GM19023 (cell line): ENCODE measurements at regions not wholly inside any gene's neighbourhood (a gene's known extent, or its start where the extent isn't known, plus 50 kb on each side); places are given as distances from the start of the nearest gene placed in this dataset.

Experiments used
- ATAC-seq: cut with Tn5 transposase; IDR thresholded peaks from one replicate; pipeline ENCODE4 v1.9.1; 2021; ENCODE audit warnings: mild to moderate bottlenecking, moderate library complexity; ENCODE audit not compliant: unreplicated experiment

GRCh38 chr7:45986355-45987298, 65.6 kb upstream of the IGFBP3 start:
- no peak for ATAC-seq

DNA sequence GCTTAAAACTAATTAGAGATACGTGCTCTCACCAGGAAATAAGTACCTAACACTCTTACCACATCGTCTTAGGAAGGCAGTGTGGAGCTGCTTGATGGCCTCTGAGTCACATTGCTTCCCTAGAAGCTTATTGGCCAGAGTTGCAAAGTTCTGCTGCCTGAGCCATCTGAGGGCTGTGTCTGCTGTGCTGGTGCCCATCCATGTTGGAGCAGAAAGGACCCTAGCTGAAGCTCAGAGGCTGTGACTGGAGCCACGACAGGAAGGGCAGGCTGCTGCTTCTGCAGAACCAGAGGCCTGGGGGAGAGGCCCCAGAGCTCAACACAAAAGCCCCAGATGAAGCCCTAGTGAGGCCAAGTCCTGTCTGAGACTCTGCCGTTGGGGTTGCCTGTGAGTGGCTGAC, 64.8 kb upstream of the IGFBP3 start:
- no peak for ATAC-seq

GRCh38 chr7:45984386-45985295, 63.6 kb upstream of the IGFBP3 start:
- ATAC-seq, result no peak

GRCh38 chr7:45983720-45984255, 62.7 kb upstream of the IGFBP3 start:
- ATAC-seq, result no peak

- no peak for ATAC-seq
Observed at GRCh38 chr7:45982907-45983719, 62.0 kb upstream of the IGFBP3 start.

DNA sequence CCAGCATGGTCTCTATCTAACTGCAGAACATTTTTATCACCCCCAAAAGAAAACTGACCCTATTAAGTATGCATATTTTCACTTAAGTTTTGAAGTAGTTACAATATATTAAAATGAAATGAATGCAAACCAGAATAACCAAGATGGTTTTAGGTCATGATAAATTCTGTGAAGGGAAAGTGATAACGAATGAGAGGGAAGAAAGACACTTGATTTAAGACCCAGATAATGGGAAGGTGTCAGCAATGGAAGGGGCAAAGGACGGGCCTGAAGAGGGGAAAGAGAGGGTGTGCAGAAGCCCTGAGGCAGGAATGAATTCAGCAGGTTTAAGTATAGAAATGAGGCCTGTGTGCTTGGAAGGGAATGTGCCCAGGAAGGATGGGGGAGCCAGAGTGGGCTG, 61.1 kb upstream of the IGFBP3 start:
- ATAC-seq, result no peak

DNA sequence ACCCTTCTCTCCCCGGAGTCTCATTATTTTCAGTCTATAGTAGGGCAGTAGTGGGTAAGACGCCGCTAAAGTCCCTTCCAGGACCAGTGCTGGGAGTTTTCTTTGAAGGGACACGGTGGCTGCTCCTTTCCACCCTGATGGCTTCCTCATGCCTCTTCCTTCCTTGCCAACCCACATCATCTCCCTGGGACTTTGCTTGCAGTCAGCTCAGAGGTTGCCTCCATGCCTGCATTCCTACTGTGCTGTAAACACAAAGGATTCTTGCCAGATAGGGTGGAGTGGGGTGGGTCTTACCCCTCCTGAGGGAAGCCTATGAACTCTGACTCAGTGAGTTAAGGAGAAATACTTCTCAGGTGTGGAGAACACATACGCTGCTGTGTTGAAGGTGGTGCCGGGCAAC, 59.9 kb upstream of the IGFBP3 start:
- no peak for ATAC-seq

DNA sequence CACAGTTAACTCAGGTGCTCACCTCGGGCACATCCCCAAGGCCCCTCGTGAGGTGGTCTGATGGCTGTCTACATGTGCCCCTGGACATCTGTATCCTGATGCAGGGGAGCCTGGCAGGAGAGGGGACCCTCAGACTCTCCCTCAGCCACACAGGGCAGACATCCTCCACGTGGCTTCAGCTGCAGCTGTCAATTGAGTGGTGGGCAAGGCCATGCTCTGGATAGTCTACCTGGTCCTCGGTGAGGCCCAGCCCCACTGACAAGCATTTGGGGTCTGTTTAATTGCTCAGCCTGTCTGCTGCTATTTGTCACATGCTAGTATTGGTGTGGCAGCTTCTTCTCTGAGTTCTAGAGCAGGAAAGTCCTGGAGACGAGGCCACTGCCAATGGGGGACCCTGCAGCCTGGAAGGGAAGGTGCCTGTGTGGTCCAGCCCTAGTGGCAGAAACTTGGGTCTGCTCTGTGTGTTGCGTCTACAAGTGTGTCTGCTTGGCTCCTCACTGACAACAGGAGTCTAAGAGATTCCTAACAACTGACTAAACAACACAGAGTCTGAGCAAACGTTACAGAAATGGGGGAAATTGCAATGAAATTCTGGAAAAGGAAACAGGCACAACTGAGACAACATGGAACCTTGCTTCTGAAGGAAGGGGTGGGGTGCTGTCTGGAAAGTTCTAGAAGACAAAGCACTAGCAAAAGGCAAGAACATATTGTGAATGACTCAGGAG, 59.3 kb upstream of the IGFBP3 start:
- no peak for ATAC-seq

- no peak for ATAC-seq
Observed at GRCh38 chr7:45979275-45980180, 58.5 kb upstream of the IGFBP3 start.

DNA sequence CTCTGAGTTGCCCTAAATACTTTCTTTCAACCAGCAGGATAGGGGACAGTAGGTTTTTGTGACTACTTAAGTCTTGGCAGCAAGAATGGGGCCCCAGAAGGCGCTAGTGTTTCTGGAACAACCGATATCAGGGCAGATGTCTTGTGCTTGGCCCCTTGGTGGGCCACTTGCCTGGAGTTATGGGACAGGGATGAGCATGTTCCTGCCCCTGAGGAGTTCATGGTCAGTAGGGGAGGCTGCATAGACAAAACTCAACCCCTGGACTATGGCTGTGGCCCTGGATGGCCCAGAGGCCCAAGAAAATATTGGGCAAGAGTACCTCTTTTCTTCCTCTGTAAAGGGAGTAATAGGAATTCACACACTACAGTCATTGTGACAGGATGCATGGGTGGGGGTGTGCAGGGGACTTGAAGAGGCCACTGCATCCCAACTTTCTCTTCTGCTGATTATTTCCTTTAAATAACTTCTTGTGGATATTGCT, 57.7 kb upstream of the IGFBP3 start:
- no peak for ATAC-seq

GRCh38 chr7:45978010-45978681, 57.1 kb upstream of the IGFBP3 start:
- no peak for ATAC-seq

DNA sequence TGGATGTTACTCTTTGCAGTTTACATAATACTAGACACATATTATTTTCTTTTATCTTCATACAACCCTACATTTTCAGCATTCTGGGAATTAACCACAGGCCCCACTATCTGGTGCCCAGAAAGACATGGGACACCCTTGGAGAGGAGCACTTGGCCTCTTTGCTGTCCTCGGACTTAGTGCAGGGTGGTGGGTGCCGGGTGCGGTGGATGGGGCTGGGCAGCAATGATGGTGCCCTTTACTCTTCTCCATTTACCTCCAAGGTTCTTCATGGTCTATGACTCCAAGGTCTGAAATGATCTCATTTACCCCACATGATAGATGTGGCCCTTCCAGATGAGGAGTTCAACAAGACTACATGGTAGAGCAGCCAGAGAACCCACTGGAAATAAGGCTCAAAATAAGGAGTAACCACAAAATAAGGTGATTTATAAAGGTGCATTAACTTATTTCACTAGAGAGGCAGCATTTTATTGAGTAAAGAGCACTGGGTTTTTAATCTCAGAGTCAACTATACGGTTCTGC, 56.2 kb upstream of the IGFBP3 start:
- ATAC-seq, result no peak

DNA sequence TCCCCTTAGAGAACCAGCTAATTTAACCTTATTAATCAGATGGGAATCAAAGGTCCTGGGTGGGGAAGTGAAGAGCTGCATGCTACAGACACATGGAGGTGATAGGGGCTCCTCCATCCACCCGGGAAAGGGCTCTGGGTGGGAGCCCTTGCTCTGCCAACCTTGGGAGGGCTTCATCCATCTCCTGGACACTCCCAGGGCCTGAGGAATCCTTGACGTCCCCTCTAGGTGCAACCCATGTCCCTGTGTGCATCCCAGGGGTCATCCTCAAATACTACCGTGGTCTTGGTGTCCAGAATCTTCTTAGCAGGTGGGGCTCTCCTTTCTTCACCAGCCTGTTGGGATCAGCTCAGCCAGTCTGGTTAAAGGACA, 55.4 kb upstream of the IGFBP3 start:
- no peak for ATAC-seq

- ATAC-seq, result no peak
Observed at GRCh38 chr7:45975847-45976484, 54.9 kb upstream of the IGFBP3 start.

GRCh38 chr7:45975367-45975766, 54.3 kb upstream of the IGFBP3 start:
- ATAC-seq, result no peak

- ATAC-seq, result no peak
Observed at GRCh38 chr7:45974540-45975360, 53.7 kb upstream of the IGFBP3 start.
